Heart left ventricle (tissue), 13 donors: ENCODE measurements at regions not wholly inside any gene's neighbourhood (a gene's known extent, or its start where the extent isn't known, plus 50 kb on each side); places are given as distances from the start of the nearest gene placed in this dataset.

Source experiments
- POLR2A ChIP-seq, 2 donors: fragments of 450-650 bp; IDR thresholded peaks; one replicate each; pipeline ENCODE4 v1.6.1; 2017; ENCODE audit warnings: antibody characterized with exemption in 2 of 2, mild to moderate bottlenecking in 2 of 2, moderate library complexity in 2 of 2
- TF ChIP-seq, protein P1 (sequence below), 12 donors: fragments of 200-600 bp; sonication (generic) in 4 of 12; IDR thresholded peaks; one replicate each; pipeline versions ENCODE4 v1.5.0 to v1.8.0; 2018 to 2022; ENCODE audit warnings: antibody characterized with exemption in 12 of 12, mild to moderate bottlenecking in 5 of 12
- donor health status: ischemic (EF 13 %, LVEDD 7.1; RV severe dilation, severe dysfunction).
- donor health status: DM: no; HTN: yes; CAD: no.
- donor health status: DM: no; HTN: no; CAD: no.
- donor health status: ischemic (EF 25% LVEDD 6.9; RV normal size, moderate dysfunction).
- donor health status: ischemic (EF 25% LVEDD 5.7; RV mildly dilated, moderate dysfunction).
- donor health status: ischemic (EF 35%, LVEDD 5.7; RV mildly dilated, moderate dysfunction).
- donor health status: nonischemic (EF 11% LVEDD 7.7; RV severe dilation, severe dysfunction).
- donor health status: DM: yes; HTN: yes; CAD: no.
- donor health status: PGD.
- donor health status: ischemic (EF 29% LVEDD 5.4; RV normal size, mild dysfunction).
- donor health status: nonischemic (EF 23%, LVEDD 6.1; RV moderate dilation, normal function).

GRCh38 chr1:232893481-232894313 lies 56.7 kb upstream of the NTPCR start:
- TF ChIP-seq, protein P1, sequence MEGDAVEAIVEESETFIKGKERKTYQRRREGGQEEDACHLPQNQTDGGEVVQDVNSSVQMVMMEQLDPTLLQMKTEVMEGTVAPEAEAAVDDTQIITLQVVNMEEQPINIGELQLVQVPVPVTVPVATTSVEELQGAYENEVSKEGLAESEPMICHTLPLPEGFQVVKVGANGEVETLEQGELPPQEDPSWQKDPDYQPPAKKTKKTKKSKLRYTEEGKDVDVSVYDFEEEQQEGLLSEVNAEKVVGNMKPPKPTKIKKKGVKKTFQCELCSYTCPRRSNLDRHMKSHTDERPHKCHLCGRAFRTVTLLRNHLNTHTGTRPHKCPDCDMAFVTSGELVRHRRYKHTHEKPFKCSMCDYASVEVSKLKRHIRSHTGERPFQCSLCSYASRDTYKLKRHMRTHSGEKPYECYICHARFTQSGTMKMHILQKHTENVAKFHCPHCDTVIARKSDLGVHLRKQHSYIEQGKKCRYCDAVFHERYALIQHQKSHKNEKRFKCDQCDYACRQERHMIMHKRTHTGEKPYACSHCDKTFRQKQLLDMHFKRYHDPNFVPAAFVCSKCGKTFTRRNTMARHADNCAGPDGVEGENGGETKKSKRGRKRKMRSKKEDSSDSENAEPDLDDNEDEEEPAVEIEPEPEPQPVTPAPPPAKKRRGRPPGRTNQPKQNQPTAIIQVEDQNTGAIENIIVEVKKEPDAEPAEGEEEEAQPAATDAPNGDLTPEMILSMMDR (IDR thresholded peaks at IDR 0.05) = no peak
- no peak for TF ChIP-seq POLR2A (IDR thresholded peaks at IDR 0.05)
